Spleen (tissue), 7 donors: ENCODE measurements at regions not wholly inside any gene's neighbourhood (a gene's known extent, or its start where the extent isn't known, plus 50 kb on each side); places are given as distances from the start of the nearest gene placed in this dataset.

Source experiments
- CTCF ChIP-seq, 11 experiments: fragments of 200-600 bp in 7 of 11; fragments of 450-650 bp in 4 of 11; sonication (generic) in 4 of 11; IDR thresholded peaks in 8 of 11; conservative IDR thresholded peaks in 3 of 11; 1 replicate in 7 of 11; 2 replicates in 4 of 11; pipeline versions ENCODE4 v1.4.0 to v1.8.0; 2016 to 2021; ENCODE audit warnings: antibody characterized with exemption in 11 of 11, inconsistent platforms in 4 of 11, mild to moderate bottlenecking in 1 of 11
- POLR2A ChIP-seq, 3 donors: fragments of 450-650 bp; IDR thresholded peaks; one replicate each; pipeline ENCODE4 v1.5.1; 2017; ENCODE audit warnings: antibody characterized with exemption in 3 of 3, mild to moderate bottlenecking in 1 of 3
- POLR2AphosphoS5 ChIP-seq, 3 donors: sonication (generic); formaldehyde crosslinking; IDR thresholded peaks; one replicate each; pipeline ENCODE4 v1.5.1; 2017; ENCODE audit warnings: antibody characterized with exemption in 3 of 3
- donor health status: DM: no; HTN: no; CAD: no; lungs with moderate emphysema.
- donor health status: DM: no; HTN: no; CAD: no.
- donor health status: DM: no; HTN: no; CAD: no.

- TF ChIP-seq CTCF (IDR thresholded peaks at IDR 0.05 in 8 of 11, conservative IDR thresholded peaks at IDR 0.05 in 3 of 11): no peak
- no peak for TF ChIP-seq POLR2A (IDR thresholded peaks at IDR 0.05)
- no peak for TF ChIP-seq POLR2AphosphoS5 (IDR thresholded peaks at IDR 0.05)
Measured at GRCh38 chr2:60170272-60170671, 383.2 kb downstream of the BCL11A start.
